Omental fat pad (tissue), 3 donors: ENCODE measurements at regions not wholly inside any gene's neighbourhood (a gene's known extent, or its start where the extent isn't known, plus 50 kb on each side); places are given as distances from the start of the nearest gene placed in this dataset.

Experiments used
- ATAC-seq: fragments of 150-250 bp; one replicate; pipeline ENCODE4 v1.9.1; 2016; ENCODE audit warnings: mild to moderate bottlenecking, moderate library complexity; ENCODE audit not compliant: low FRiP score
- DNase-seq: peaks from one replicate; pipeline ENCODE4 v3.0.0-alpha.2; 2019; ENCODE audit warnings: low spot score
- CTCF ChIP-seq, 3 donors: fragments of 450-650 bp; IDR thresholded peaks; one replicate each; pipeline ENCODE4 v1.5.1; 2016 to 2017; ENCODE audit warnings: antibody characterized with exemption in 3 of 3, mild to moderate bottlenecking in 3 of 3, moderate library complexity in 2 of 3

- ATAC-seq (no peak), DNase-seq (no peak)
- no peak for TF ChIP-seq CTCF (IDR thresholded peaks at IDR 0.05)
Measured at GRCh38 chr7:13333371-13333770, 645.9 kb downstream of the ARL4A start.

GRCh38 chr7:13336227-13336626 is 648.8 kb downstream of the ARL4A start:
- no peak for TF ChIP-seq CTCF (IDR thresholded peaks at IDR 0.05)
- ATAC-seq (no peak), DNase-seq (no peak)

GRCh38 chr7:13352677-13353076 is 636.8 kb downstream of the ETV1 start:
- ATAC-seq (no peak), DNase-seq (no peak)
- no peak for TF ChIP-seq CTCF (IDR thresholded peaks at IDR 0.05)

DNA sequence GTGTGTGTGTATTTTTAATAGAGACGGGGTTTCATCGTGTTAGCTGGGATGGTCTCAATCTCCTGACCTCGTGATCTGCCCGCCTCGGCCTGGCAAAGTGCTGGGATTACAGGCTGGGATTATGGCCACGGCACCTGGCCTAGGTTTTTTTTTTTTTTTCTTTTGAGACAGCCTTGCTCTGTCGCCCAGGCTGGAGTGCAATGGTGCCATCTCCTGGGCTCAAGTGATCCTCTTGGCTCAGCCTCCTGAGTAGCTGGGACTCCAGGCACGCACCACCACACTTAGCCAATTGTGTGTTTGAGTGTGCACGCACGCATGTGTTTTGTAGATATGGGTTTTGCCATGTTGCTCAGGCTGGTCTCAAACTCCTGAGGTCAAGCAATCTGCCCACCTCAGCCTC is 629.8 kb downstream of the ETV1 start:
- no peak for ATAC-seq
- no peak for TF ChIP-seq CTCF (IDR thresholded peaks at IDR 0.05)
- DNase-seq, result no peak

DNA sequence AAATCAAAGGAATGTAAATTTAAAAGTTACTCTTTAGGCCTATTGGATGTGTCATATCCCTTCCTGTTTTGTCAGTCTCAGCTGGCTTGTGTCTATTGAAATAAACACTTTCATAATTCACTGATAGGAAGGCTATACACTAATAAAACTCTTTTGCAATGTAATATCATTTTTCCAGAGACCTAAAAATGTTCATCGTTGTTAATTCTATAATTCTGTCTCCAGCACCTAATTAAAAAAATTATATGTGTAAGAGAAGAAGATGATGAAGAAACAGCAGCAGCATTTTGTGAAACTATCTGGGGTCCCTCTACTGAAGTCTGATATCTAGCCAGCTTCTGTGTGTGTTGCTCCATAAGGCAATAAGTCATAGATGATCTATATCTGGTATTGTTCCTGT is 602.7 kb downstream of the ETV1 start:
- no peak for DNase-seq
- no peak for TF ChIP-seq CTCF (IDR thresholded peaks at IDR 0.05)
- ATAC-seq, result no peak

- no peak for ATAC-seq
- no peak for TF ChIP-seq CTCF (IDR thresholded peaks at IDR 0.05)
- DNase-seq, result no peak
Measured at GRCh38 chr7:13407911-13408310, 581.6 kb downstream of the ETV1 start.

- TF ChIP-seq CTCF (IDR thresholded peaks at IDR 0.05), result no peak
- DNase-seq (no peak), ATAC-seq (no peak)
Measured at GRCh38 chr7:13411151-13411550, 578.3 kb downstream of the ETV1 start.
